Breast epithelium (tissue), 3 donors: ENCODE measurements at regions not wholly inside any gene's neighbourhood (a gene's known extent, or its start where the extent isn't known, plus 50 kb on each side); places are given as distances from the start of the nearest gene placed in this dataset.

Experiments
- CTCF ChIP-seq, 3 donors: fragments of 450-650 bp; IDR thresholded peaks; one replicate each; pipeline ENCODE4 v1.5.1; 2016 to 2017; ENCODE audit warnings: antibody characterized with exemption in 3 of 3, mild to moderate bottlenecking in 3 of 3, moderate library complexity in 3 of 3
- POLR2A ChIP-seq: fragments of 450-650 bp; IDR thresholded peaks from one replicate; pipeline ENCODE4 v1.6.1; 2016; ENCODE audit warnings: antibody characterized with exemption, mild to moderate bottlenecking, moderate library complexity
- POLR2AphosphoS5 ChIP-seq, 3 donors: sonication (generic); formaldehyde crosslinking; IDR thresholded peaks; one replicate each; pipeline ENCODE4 v1.6.1; 2017; ENCODE audit warnings: antibody characterized with exemption in 3 of 3

- TF ChIP-seq POLR2AphosphoS5 (IDR thresholded peaks at IDR 0.05) = no peak
- no peak for TF ChIP-seq CTCF (IDR thresholded peaks at IDR 0.05)
- TF ChIP-seq POLR2A = no peak
These were observed 118.2 kb downstream of the HSD17B3 start for GRCh38 chr9:96183751-96184150.
